H1 (cell line): ENCODE measurements at regions not wholly inside any gene's neighbourhood (a gene's known extent, or its start where the extent isn't known, plus 50 kb on each side); places are given as distances from the start of the nearest gene placed in this dataset.

Experiments used
- BRCA1 ChIP-seq: IDR thresholded peaks from 2 replicates; pipeline ENCODE4 v1.6.1; 2012; ENCODE audit warnings: low read depth, low read length, improper control_type of control experiment
- CREB1 ChIP-seq: IDR thresholded peaks from 2 replicates; pipeline ENCODE4 v1.6.1; 2012; ENCODE audit warnings: inconsistent platforms
- RNF2 ChIP-seq: fragments of 200-900, 300-1000 bp; sonication (generic); IDR thresholded peaks from 2 replicates; pipeline ENCODE4 v1.7.1; 2016; ENCODE audit warnings: borderline replicate concordance, low read depth, mild to moderate bottlenecking, antibody characterized with exemption, low read length; ENCODE audit not compliant: poor library complexity, severe bottlenecking; ENCODE audit errors: missing control alignments
- SP1 ChIP-seq: IDR thresholded peaks from 2 replicates; pipeline ENCODE4 v1.6.1; 2011; ENCODE audit warnings: low read depth, low read length

- TF ChIP-seq RNF2 (no peak), SP1 (no peak), CREB1 (no peak), BRCA1 (no peak)
Observed at GRCh38 chr1:194297094-194297493, 1110.7 kb upstream of the B3GALT2 start (continued).
